ENCODE measurements at regions not wholly inside any gene's neighbourhood (a gene's known extent, or its start where the extent isn't known, plus 50 kb on each side); places are given as distances from the start of the nearest gene placed in this dataset.

- TF ChIP-seq CTCF (IDR thresholded peaks at IDR 0.05) (no peak), POLR2A (IDR thresholded peaks at IDR 0.05) (no peak)
Observed at GRCh38 chr13:61187471-61187870, 228.2 kb downstream of the PCDH20 start.
